NCI-H748 (cell line): ENCODE measurements at regions not wholly inside any gene's neighbourhood (a gene's known extent, or its start where the extent isn't known, plus 50 kb on each side); places are given as distances from the start of the nearest gene placed in this dataset.

Experiments
- DNase-seq: peaks from one replicate; lab custom pipeline; 2025; ENCODE audit not compliant: unreplicated experiment; lab: John Stamatoyannopoulos, UW

- no peak for DNase-seq
These were observed 815.7 kb upstream of the MIR17HG start for GRCh38 chr13:90531744-90532143.

GRCh38 chr13:90532861-90533492 is 814.5 kb upstream of the MIR17HG start:
- no peak for DNase-seq

GRCh38 chr13:90533866-90534265 is 813.6 kb upstream of the MIR17HG start:
- DNase-seq = peak; percentile 45

GRCh38 chr13:90534617-90535370 is 812.7 kb upstream of the MIR17HG start:
- no peak for DNase-seq

GRCh38 chr13:90535421-90535820 is 812.1 kb upstream of the MIR17HG start:
- DNase-seq = no peak

- no peak for DNase-seq
These were observed 809.4 kb upstream of the MIR17HG start for GRCh38 chr13:90538063-90538462.

- no peak for DNase-seq
These were observed 806.1 kb upstream of the MIR17HG start for GRCh38 chr13:90541346-90541745.

- DNase-seq = no peak
These were observed 804.5 kb upstream of the MIR17HG start for GRCh38 chr13:90542959-90543505.

- peak; percentile 90 for DNase-seq
These were observed 802.2 kb upstream of the MIR17HG start for GRCh38 chr13:90545070-90545840.

GRCh38 chr13:90547272-90547790 is 800.2 kb upstream of the MIR17HG start:
- no peak for DNase-seq

GRCh38 chr13:90551253-90551652 is 796.2 kb upstream of the MIR17HG start:
- peak; percentile 11 for DNase-seq

- peak; percentile 32 for DNase-seq
These were observed 794.8 kb upstream of the MIR17HG start for GRCh38 chr13:90552702-90553101.

- DNase-seq = peak; percentile 32
These were observed 794.3 kb upstream of the MIR17HG start for GRCh38 chr13:90553159-90553558.

- no peak for DNase-seq
These were observed 789.9 kb upstream of the MIR17HG start for GRCh38 chr13:90557626-90558025.

GRCh38 chr13:90562443-90562842 is 785.0 kb upstream of the MIR17HG start:
- DNase-seq = peak; percentile 56

- no peak for DNase-seq
These were observed 783.4 kb upstream of the MIR17HG start for GRCh38 chr13:90564096-90564495.

GRCh38 chr13:90564566-90564965 is 782.9 kb upstream of the MIR17HG start:
- DNase-seq = no peak

GRCh38 chr13:90565985-90566713 is 781.3 kb upstream of the MIR17HG start:
- no peak for DNase-seq

GRCh38 chr13:90568165-90568564 is 779.3 kb upstream of the MIR17HG start:
- DNase-seq = no peak

- no peak for DNase-seq
These were observed 771.4 kb upstream of the MIR17HG start for GRCh38 chr13:90576067-90576466.

GRCh38 chr13:90577726-90578125 is 769.8 kb upstream of the MIR17HG start:
- no peak for DNase-seq
